GM12892 (cell line): ENCODE measurements at regions not wholly inside any gene's neighbourhood (a gene's known extent, or its start where the extent isn't known, plus 50 kb on each side); places are given as distances from the start of the nearest gene placed in this dataset.

Experiments used
- POLR2A ChIP-seq: IDR thresholded peaks from 2 replicates; pipeline ENCODE4 v1.6.1; 2011; ENCODE audit warnings: low read depth, low read length, control low read depth
- POLR2AphosphoS5 ChIP-seq: IDR thresholded peaks from 2 replicates; pipeline ENCODE4 v1.6.1; 2011; ENCODE audit warnings: low read depth, low read length, control low read depth

DNA sequence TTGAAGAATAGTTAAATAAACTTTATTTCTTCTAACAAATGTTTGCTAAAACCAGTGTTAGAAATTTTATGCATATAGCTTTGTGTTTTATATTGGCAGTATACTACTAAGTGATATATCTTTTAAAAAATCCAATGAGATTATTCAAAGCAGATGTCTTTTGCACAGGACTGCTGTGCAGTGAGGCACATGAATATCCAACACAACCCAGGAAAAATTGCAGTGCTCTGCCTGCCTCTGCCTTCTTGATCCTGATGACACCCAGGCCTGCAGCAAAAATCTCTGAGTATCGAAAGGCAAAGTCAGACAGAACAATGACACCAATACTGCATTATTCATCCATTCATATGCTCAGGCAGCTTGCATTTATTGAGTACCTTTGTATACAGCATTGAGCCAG is 1076.5 kb upstream of the ARRDC3 start:
- TF ChIP-seq POLR2A, result no peak
- no peak for TF ChIP-seq POLR2AphosphoS5
